DMS 273 (cell line): ENCODE measurements at regions not wholly inside any gene's neighbourhood (a gene's known extent, or its start where the extent isn't known, plus 50 kb on each side); places are given as distances from the start of the nearest gene placed in this dataset.

Experiments
- DNase-seq: peaks from one replicate; lab custom pipeline; 2025; ENCODE audit not compliant: unreplicated experiment; lab: John Stamatoyannopoulos, UW

GRCh38 chr13:74891610-74892009, 590.4 kb downstream of the TBC1D4 start:
- no peak for DNase-seq

- DNase-seq, result no peak
These were observed 592.6 kb downstream of the TBC1D4 start for GRCh38 chr13:74889321-74889720.

- no peak for DNase-seq
These were observed 595.5 kb downstream of the TBC1D4 start for GRCh38 chr13:74886502-74886901.

GRCh38 chr13:74883834-74884233, 598.1 kb downstream of the TBC1D4 start:
- no peak for DNase-seq

- DNase-seq, result no peak
These were observed 610.4 kb downstream of the TBC1D4 start for GRCh38 chr13:74871369-74872070.

GRCh38 chr13:74870865-74871264, 611.1 kb downstream of the TBC1D4 start:
- DNase-seq, result no peak

GRCh38 chr13:74869846-74870245, 612.1 kb downstream of the TBC1D4 start:
- no peak for DNase-seq

- no peak for DNase-seq
These were observed 613.9 kb downstream of the TBC1D4 start for GRCh38 chr13:74868049-74868448.

GRCh38 chr13:74867460-74867859, 614.5 kb downstream of the TBC1D4 start:
- DNase-seq, result no peak

- no peak for DNase-seq
These were observed 615.9 kb downstream of the TBC1D4 start for GRCh38 chr13:74866101-74866500.

- no peak for DNase-seq
These were observed 616.3 kb downstream of the TBC1D4 start for GRCh38 chr13:74865656-74866055.

- no peak for DNase-seq
These were observed 621.2 kb downstream of the TBC1D4 start for GRCh38 chr13:74860789-74861188.

GRCh38 chr13:74850893-74851292, 631.1 kb downstream of the TBC1D4 start:
- DNase-seq, result no peak

- DNase-seq, result no peak
These were observed 634.0 kb downstream of the TBC1D4 start for GRCh38 chr13:74847966-74848365.

GRCh38 chr13:74845806-74846205, 636.2 kb downstream of the TBC1D4 start:
- DNase-seq, result no peak

GRCh38 chr13:74841651-74842050, 640.3 kb downstream of the TBC1D4 start:
- no peak for DNase-seq

- DNase-seq, result no peak
These were observed 640.8 kb downstream of the TBC1D4 start for GRCh38 chr13:74841123-74841522.

- no peak for DNase-seq
These were observed 642.3 kb downstream of the TBC1D4 start for GRCh38 chr13:74839656-74840055.

- no peak for DNase-seq
These were observed 643.9 kb downstream of the TBC1D4 start for GRCh38 chr13:74838096-74838495.

- no peak for DNase-seq
These were observed 645.3 kb downstream of the TBC1D4 start for GRCh38 chr13:74836628-74837027.

GRCh38 chr13:74835579-74835978, 646.4 kb downstream of the TBC1D4 start:
- no peak for DNase-seq

GRCh38 chr13:74825938-74826246, 656.1 kb downstream of the TBC1D4 start:
- DNase-seq, result no peak

GRCh38 chr13:74825152-74825937, 656.6 kb downstream of the TBC1D4 start:
- no peak for DNase-seq
